ENCODE measurements at regions not wholly inside any gene's neighbourhood (a gene's known extent, or its start where the extent isn't known, plus 50 kb on each side); places are given as distances from the start of the nearest gene placed in this dataset.

DNA sequence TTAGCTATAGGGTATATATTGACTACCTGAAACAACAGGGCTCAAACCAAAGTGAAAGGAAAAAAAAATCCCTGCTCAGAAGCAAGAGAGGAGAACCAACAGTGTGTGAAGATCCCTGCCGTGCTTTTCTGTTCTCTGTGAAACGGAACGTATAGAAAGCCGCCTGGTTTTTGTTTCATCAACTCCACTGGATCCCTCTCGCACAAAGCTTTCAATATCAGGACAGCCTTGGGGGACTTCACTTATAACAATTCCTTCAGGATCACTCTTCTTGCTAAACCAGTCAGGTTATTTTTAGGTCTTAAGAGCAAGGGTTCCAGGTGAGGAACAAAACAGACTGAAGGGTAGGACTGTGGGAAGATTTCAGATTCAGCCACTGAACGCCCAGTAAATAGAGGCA lies 151.1 kb upstream of the CACNA2D1 start:
- Histone ChIP-seq H3K36me3 (ENCODE audit: control insufficient read depth in 4 of 4, insufficient read depth in 3 of 4, low read depth in 1 of 4, low read length in 3 of 4) (no peaks in the 10 kb centered on the region), H3K27ac (ENCODE audit: low read depth in 1 of 2, low read length in 2 of 2) (no peak overlapping the region), H3K4me3 (ENCODE audit: low read depth in 1 of 3, low read length in 3 of 3) (no peak overlapping the region), H3K4me1 (ENCODE audit: control insufficient read depth in 4 of 4, insufficient read depth in 4 of 4, low read length in 3 of 4) (peaks cover 0 to 1% (median 0%) of the 10 kb centered on the region in 4 donors), H3K27me3 (ENCODE audit: control insufficient read depth in 4 of 4, insufficient read depth in 4 of 4, low read length in 3 of 4) (peaks cover 0 to 3% (median 0%) of the 10 kb centered on the region in 4 donors), H3K9me3 (ENCODE audit: control insufficient read depth in 4 of 4, low read length in 3 of 4) (no peaks in the 10 kb centered on the region), H3K9ac (ENCODE audit: low read depth in 1 of 2, low read length in 2 of 2) (no peak overlapping the region)
- TF ChIP-seq HNF4A (conservative IDR thresholded peaks at IDR 0.05): no peak
- no peak for TF ChIP-seq JUND (IDR thresholded peaks at IDR 0.05)
- TF ChIP-seq RXRA (IDR thresholded peaks at IDR 0.05): no peak
- TF ChIP-seq EGR1 (IDR thresholded peaks at IDR 0.05; ENCODE audit: low read depth in 2 of 2): no peak
- TF ChIP-seq, protein P1, sequence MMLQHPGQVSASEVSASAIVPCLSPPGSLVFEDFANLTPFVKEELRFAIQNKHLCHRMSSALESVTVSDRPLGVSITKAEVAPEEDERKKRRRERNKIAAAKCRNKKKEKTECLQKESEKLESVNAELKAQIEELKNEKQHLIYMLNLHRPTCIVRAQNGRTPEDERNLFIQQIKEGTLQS (IDR thresholded peaks at IDR 0.05): no peak
- TF ChIP-seq YY1 (IDR thresholded peaks at IDR 0.05): no peak
- TF ChIP-seq SP1 (IDR thresholded peaks at IDR 0.05): no peak
- TF ChIP-seq GABPA (IDR thresholded peaks at IDR 0.05 in 1 of 2, conservative IDR thresholded peaks at IDR 0.05 in 1 of 2): no peak
- TF ChIP-seq, protein P2, sequence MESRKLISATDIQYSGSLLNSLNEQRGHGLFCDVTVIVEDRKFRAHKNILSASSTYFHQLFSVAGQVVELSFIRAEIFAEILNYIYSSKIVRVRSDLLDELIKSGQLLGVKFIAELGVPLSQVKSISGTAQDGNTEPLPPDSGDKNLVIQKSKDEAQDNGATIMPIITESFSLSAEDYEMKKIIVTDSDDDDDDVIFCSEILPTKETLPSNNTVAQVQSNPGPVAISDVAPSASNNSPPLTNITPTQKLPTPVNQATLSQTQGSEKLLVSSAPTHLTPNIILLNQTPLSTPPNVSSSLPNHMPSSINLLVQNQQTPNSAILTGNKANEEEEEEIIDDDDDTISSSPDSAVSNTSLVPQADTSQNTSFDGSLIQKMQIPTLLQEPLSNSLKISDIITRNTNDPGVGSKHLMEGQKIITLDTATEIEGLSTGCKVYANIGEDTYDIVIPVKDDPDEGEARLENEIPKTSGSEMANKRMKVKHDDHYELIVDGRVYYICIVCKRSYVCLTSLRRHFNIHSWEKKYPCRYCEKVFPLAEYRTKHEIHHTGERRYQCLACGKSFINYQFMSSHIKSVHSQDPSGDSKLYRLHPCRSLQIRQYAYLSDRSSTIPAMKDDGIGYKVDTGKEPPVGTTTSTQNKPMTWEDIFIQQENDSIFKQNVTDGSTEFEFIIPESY (IDR thresholded peaks at IDR 0.05): no peak
- DNase-seq (ENCODE audit: low spot score): no peak
- 38% methylated on average over 6 of the region's 6 CpGs for WGBS

DNA sequence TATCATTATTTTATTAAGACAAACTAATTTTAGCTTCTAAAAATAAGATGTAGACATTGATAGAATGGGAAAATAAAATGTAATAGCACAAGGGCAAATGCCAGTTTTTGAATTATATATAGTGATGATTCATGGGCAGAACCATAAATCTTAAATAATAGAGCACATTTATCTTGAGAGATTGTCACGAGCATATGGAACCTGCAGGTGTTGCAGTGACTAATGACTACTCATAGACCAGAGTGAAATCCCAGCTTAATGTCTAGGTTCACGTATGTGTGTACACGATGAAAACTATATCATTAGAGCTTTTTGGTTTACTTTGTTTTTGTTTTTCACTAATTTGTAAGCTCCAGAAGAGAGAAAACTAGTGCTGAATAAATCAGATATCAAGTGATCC lies 150.2 kb upstream of the CACNA2D1 start:
- Histone ChIP-seq H3K36me3 (ENCODE audit: control insufficient read depth in 4 of 4, insufficient read depth in 3 of 4, low read depth in 1 of 4, low read length in 3 of 4) (no peaks in the 10 kb centered on the region), H3K9ac (ENCODE audit: low read depth in 1 of 2, low read length in 2 of 2) (no peak overlapping the region), H3K4me1 (ENCODE audit: control insufficient read depth in 4 of 4, insufficient read depth in 4 of 4, low read length in 3 of 4) (peaks cover 0 to 1% (median 0%) of the 10 kb centered on the region in 4 donors), H3K27ac (ENCODE audit: low read depth in 1 of 2, low read length in 2 of 2) (no peak overlapping the region), H3K27me3 (ENCODE audit: control insufficient read depth in 4 of 4, insufficient read depth in 4 of 4, low read length in 3 of 4) (peaks cover 0 to 3% (median 0%) of the 10 kb centered on the region in 4 donors), H3K4me3 (ENCODE audit: low read depth in 1 of 3, low read length in 3 of 3) (no peak overlapping the region), H3K9me3 (ENCODE audit: control insufficient read depth in 4 of 4, low read length in 3 of 4) (no peaks in the 10 kb centered on the region)
- DNase-seq (ENCODE audit: low spot score): no peak
- no peak for TF ChIP-seq JUND (IDR thresholded peaks at IDR 0.05)
- TF ChIP-seq RAD21 (IDR thresholded peaks at IDR 0.05): no peak
- no peak for TF ChIP-seq YY1 (IDR thresholded peaks at IDR 0.05)
- TF ChIP-seq, protein P3, sequence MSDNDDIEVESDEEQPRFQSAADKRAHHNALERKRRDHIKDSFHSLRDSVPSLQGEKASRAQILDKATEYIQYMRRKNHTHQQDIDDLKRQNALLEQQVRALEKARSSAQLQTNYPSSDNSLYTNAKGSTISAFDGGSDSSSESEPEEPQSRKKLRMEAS (IDR thresholded peaks at IDR 0.05): no peak
- no peak for TF ChIP-seq FOXA1 (IDR thresholded peaks at IDR 0.05)
- TF ChIP-seq, protein P4, sequence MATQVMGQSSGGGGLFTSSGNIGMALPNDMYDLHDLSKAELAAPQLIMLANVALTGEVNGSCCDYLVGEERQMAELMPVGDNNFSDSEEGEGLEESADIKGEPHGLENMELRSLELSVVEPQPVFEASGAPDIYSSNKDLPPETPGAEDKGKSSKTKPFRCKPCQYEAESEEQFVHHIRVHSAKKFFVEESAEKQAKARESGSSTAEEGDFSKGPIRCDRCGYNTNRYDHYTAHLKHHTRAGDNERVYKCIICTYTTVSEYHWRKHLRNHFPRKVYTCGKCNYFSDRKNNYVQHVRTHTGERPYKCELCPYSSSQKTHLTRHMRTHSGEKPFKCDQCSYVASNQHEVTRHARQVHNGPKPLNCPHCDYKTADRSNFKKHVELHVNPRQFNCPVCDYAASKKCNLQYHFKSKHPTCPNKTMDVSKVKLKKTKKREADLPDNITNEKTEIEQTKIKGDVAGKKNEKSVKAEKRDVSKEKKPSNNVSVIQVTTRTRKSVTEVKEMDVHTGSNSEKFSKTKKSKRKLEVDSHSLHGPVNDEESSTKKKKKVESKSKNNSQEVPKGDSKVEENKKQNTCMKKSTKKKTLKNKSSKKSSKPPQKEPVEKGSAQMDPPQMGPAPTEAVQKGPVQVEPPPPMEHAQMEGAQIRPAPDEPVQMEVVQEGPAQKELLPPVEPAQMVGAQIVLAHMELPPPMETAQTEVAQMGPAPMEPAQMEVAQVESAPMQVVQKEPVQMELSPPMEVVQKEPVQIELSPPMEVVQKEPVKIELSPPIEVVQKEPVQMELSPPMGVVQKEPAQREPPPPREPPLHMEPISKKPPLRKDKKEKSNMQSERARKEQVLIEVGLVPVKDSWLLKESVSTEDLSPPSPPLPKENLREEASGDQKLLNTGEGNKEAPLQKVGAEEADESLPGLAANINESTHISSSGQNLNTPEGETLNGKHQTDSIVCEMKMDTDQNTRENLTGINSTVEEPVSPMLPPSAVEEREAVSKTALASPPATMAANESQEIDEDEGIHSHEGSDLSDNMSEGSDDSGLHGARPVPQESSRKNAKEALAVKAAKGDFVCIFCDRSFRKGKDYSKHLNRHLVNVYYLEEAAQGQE (IDR thresholded peaks at IDR 0.05): no peak
- TF ChIP-seq EGR1 (IDR thresholded peaks at IDR 0.05; ENCODE audit: low read depth in 2 of 2): no peak
- TF ChIP-seq FOXA2 (IDR thresholded peaks at IDR 0.05): no peak
- no peak for TF ChIP-seq TAF1 (conservative IDR thresholded peaks at IDR 0.05)
- no peak for TF ChIP-seq NR2F2 (IDR thresholded peaks at IDR 0.05)
- TF ChIP-seq GABPA (IDR thresholded peaks at IDR 0.05 in 1 of 2, conservative IDR thresholded peaks at IDR 0.05 in 1 of 2): no peak
- TF ChIP-seq RXRA (IDR thresholded peaks at IDR 0.05): no peak
- TF ChIP-seq, protein P5, sequence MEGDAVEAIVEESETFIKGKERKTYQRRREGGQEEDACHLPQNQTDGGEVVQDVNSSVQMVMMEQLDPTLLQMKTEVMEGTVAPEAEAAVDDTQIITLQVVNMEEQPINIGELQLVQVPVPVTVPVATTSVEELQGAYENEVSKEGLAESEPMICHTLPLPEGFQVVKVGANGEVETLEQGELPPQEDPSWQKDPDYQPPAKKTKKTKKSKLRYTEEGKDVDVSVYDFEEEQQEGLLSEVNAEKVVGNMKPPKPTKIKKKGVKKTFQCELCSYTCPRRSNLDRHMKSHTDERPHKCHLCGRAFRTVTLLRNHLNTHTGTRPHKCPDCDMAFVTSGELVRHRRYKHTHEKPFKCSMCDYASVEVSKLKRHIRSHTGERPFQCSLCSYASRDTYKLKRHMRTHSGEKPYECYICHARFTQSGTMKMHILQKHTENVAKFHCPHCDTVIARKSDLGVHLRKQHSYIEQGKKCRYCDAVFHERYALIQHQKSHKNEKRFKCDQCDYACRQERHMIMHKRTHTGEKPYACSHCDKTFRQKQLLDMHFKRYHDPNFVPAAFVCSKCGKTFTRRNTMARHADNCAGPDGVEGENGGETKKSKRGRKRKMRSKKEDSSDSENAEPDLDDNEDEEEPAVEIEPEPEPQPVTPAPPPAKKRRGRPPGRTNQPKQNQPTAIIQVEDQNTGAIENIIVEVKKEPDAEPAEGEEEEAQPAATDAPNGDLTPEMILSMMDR (IDR thresholded peaks at IDR 0.05; ENCODE audit: low read depth, low read length, missing input control): no peak
- WGBS: 82% methylated on average over 3 of the region's 3 CpGs
